Cardiac muscle cell (in vitro differentiated cells and primary cell): ENCODE measurements at regions not wholly inside any gene's neighbourhood (a gene's known extent, or its start where the extent isn't known, plus 50 kb on each side); places are given as distances from the start of the nearest gene placed in this dataset.

Experiments used
- DNase-seq, 2 donors: peaks; one replicate each; pipeline versions ENCODE4 v3.0.0 to v3.0.0-alpha.2; 2010 to 2017; ENCODE audit warnings: low read depth in 1 of 2, low spot score in 1 of 2
- H3K27ac ChIP-seq: fragments of 200-600 bp; sonication (generic); 2 replicates; pipeline ENCODE4 v1.5.1; 2016
- H3K27me3 ChIP-seq: fragments of 200-600 bp; sonication (generic); 2 replicates; pipeline ENCODE4 v1.6.0; 2016; ENCODE audit warnings: control low read depth
- H3K36me3 ChIP-seq: fragments of 200-600 bp; sonication (generic); 2 replicates; pipeline ENCODE4 v1.5.1; 2016; ENCODE audit warnings: control low read depth
- H3K4me1 ChIP-seq: fragments of 200-600 bp; sonication (generic); 2 replicates; pipeline ENCODE4 v1.8.1; 2017; ENCODE audit warnings: low read depth, mild to moderate bottlenecking, mixed run types
- H3K4me3 ChIP-seq: fragments of 200-600 bp; sonication (generic); 2 replicates; pipeline ENCODE4 v1.5.1; 2016; ENCODE audit warnings: mild to moderate bottlenecking
- H3K9me3 ChIP-seq: fragments of 200-600 bp; sonication (generic); 2 replicates; pipeline ENCODE4 v1.5.1; 2017; ENCODE audit warnings: low read depth, mild to moderate bottlenecking, control low read depth
- CTCF ChIP-seq: IDR thresholded peaks from 2 replicates; pipeline ENCODE4 v1.5.1; 2012; ENCODE audit warnings: low read depth, mild to moderate bottlenecking, low read length

- H3K27me3 ChIP-seq: no peaks in the 10 kb centered on the region
- DNase-seq: no peak
- no peak overlapping the region for H3K4me3 ChIP-seq
- TF ChIP-seq CTCF: no peak
- no peak overlapping the region for H3K27ac ChIP-seq
- no peaks in the 10 kb centered on the region for H3K4me1 ChIP-seq
- no peaks in the 10 kb centered on the region for H3K36me3 ChIP-seq
- H3K9me3 ChIP-seq: no peaks in the 10 kb centered on the region
Measured at GRCh38 chr15:53274630-53275029, 484.5 kb upstream of the ONECUT1 start.

GRCh38 chr15:53272116-53272515, 482.0 kb upstream of the ONECUT1 start:
- H3K4me3 ChIP-seq: no peak overlapping the region
- DNase-seq: no peak
- no peaks in the 10 kb centered on the region for H3K4me1 ChIP-seq
- no peak overlapping the region for H3K27ac ChIP-seq
- H3K27me3 ChIP-seq: no peaks in the 10 kb centered on the region
- H3K9me3 ChIP-seq: no peaks in the 10 kb centered on the region
- TF ChIP-seq CTCF: no peak
- H3K36me3 ChIP-seq: no peaks in the 10 kb centered on the region

GRCh38 chr15:53266176-53266575, 476.0 kb upstream of the ONECUT1 start:
- H3K36me3 ChIP-seq: no peaks in the 10 kb centered on the region
- no peak for DNase-seq
- H3K4me3 ChIP-seq: no peak overlapping the region

GRCh38 chr15:53260647-53261046, 470.5 kb upstream of the ONECUT1 start:
- DNase-seq: no peak

More at GRCh38 chr15:53266176-53266575, 476.0 kb upstream of the ONECUT1 start:
- no peaks in the 10 kb centered on the region for H3K27me3 ChIP-seq
- no peaks in the 10 kb centered on the region for H3K4me1 ChIP-seq
- H3K27ac ChIP-seq: no peak overlapping the region
- no peaks in the 10 kb centered on the region for H3K9me3 ChIP-seq
- TF ChIP-seq CTCF: no peak

GRCh38 chr15:53256457-53256856, 466.3 kb upstream of the ONECUT1 start:
- TF ChIP-seq CTCF: no peak
- Histone ChIP-seq H3K4me1 (peaks cover 16% of the 10 kb centered on the region), H3K36me3 (no peaks in the 10 kb centered on the region), H3K27ac (no peak overlapping the region), H3K4me3 (no peak overlapping the region), H3K9me3 (no peaks in the 10 kb centered on the region), H3K27me3 (no peaks in the 10 kb centered on the region)
- no peak for DNase-seq

More at GRCh38 chr15:53260647-53261046, 470.5 kb upstream of the ONECUT1 start:
- H3K36me3 ChIP-seq: no peaks in the 10 kb centered on the region
- no peak overlapping the region for H3K27ac ChIP-seq
- no peaks in the 10 kb centered on the region for H3K4me1 ChIP-seq
- H3K4me3 ChIP-seq: no peak overlapping the region
- H3K27me3 ChIP-seq: no peaks in the 10 kb centered on the region
- no peak for TF ChIP-seq CTCF
- no peaks in the 10 kb centered on the region for H3K9me3 ChIP-seq

- TF ChIP-seq CTCF: no peak
- Histone ChIP-seq H3K4me1 (peaks cover 16% of the 10 kb centered on the region), H3K36me3 (no peaks in the 10 kb centered on the region), H3K4me3 (no peak overlapping the region), H3K27me3 (no peaks in the 10 kb centered on the region), H3K27ac (no peak overlapping the region), H3K9me3 (no peaks in the 10 kb centered on the region)
- DNase-seq: no peak
Measured at GRCh38 chr15:53256043-53256442, 465.9 kb upstream of the ONECUT1 start.
